ENCODE measurements at regions not wholly inside any gene's neighbourhood (a gene's known extent, or its start where the extent isn't known, plus 50 kb on each side); places are given as distances from the start of the nearest gene placed in this dataset.

DNA sequence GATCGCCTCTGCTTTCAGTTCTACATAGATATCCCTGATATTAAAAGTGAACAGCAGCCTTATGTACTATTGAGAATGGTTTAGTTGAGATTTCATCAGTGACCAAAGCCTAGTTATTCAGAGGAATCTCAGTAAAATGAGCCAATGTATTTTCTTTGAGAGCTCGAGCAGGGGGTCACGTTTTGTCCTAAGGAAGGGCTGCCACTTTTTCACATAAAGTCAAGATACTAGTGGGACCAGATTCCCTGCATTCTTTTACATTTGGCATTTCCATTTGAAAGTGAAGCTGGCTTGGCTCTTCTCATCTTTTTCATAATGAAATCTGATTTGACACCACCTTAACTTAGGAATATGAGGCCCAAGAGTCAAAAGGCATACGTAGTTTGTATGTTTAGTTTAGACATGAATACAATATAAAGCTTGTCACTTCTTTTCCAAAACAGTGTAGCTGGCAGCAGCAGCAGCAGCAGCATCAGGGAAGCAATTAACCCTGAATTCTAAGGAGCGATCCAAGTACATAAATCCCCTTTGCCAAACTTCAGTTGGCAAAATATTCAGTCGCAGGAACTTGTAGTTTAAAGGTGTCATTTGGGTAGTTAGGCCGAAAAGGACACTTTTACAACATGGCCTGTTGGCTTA is 1752.2 kb upstream of the PCDH20 start:
- TF ChIP-seq, protein P1, sequence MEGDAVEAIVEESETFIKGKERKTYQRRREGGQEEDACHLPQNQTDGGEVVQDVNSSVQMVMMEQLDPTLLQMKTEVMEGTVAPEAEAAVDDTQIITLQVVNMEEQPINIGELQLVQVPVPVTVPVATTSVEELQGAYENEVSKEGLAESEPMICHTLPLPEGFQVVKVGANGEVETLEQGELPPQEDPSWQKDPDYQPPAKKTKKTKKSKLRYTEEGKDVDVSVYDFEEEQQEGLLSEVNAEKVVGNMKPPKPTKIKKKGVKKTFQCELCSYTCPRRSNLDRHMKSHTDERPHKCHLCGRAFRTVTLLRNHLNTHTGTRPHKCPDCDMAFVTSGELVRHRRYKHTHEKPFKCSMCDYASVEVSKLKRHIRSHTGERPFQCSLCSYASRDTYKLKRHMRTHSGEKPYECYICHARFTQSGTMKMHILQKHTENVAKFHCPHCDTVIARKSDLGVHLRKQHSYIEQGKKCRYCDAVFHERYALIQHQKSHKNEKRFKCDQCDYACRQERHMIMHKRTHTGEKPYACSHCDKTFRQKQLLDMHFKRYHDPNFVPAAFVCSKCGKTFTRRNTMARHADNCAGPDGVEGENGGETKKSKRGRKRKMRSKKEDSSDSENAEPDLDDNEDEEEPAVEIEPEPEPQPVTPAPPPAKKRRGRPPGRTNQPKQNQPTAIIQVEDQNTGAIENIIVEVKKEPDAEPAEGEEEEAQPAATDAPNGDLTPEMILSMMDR (IDR thresholded peaks at IDR 0.05): no peak
- no peak for TF ChIP-seq POLR2A (IDR thresholded peaks at IDR 0.05)
